Hippocampal formation (tissue), 2 donors: ENCODE measurements at regions not wholly inside any gene's neighbourhood (a gene's known extent, or its start where the extent isn't known, plus 50 kb on each side); places are given as distances from the start of the nearest gene placed in this dataset.
"Not testable (repeated sequence)": the region's sequence is repeated elsewhere in the genome, so short reads cannot be mapped to it uniquely, and the experiment has no call there.

ENCODE experiments used
- DNase-seq, 2 donors: peaks; one replicate each; lab custom pipeline; 2025; lab: John Stamatoyannopoulos, UW

- DNase-seq = no peak
Observed at GRCh38 chr20:57829805-57830514, 120.1 kb upstream of the PMEPA1 start.

- DNase-seq = no peak
Observed at GRCh38 chr20:57829336-57829735, 119.5 kb upstream of the PMEPA1 start.

GRCh38 chr20:57828696-57829095 is 118.9 kb upstream of the PMEPA1 start:
- DNase-seq = no peak

- DNase-seq = no peak
Observed at GRCh38 chr20:57826666-57827287, 117.0 kb upstream of the PMEPA1 start.

- no peak for DNase-seq
Observed at GRCh38 chr20:57824909-57825308, 115.1 kb upstream of the PMEPA1 start.

- no peak for DNase-seq
Observed at GRCh38 chr20:57821935-57822334, 112.1 kb upstream of the PMEPA1 start.

- DNase-seq = no peak
Observed at GRCh38 chr20:57819691-57820380, 110.0 kb upstream of the PMEPA1 start.

GRCh38 chr20:57819291-57819690 is 109.5 kb upstream of the PMEPA1 start:
- DNase-seq = no peak

GRCh38 chr20:57818418-57819181 is 108.8 kb upstream of the PMEPA1 start:
- DNase-seq = no peak

GRCh38 chr20:57815405-57815804 is 105.6 kb upstream of the PMEPA1 start:
- no peak for DNase-seq

- DNase-seq = no peak
Observed at GRCh38 chr20:57814529-57814928, 104.7 kb upstream of the PMEPA1 start.

- DNase-seq = no peak
Observed at GRCh38 chr20:57813509-57814269, 103.9 kb upstream of the PMEPA1 start.

- not testable (repeated sequence) for DNase-seq
Observed at GRCh38 chr20:57812632-57813031, 102.8 kb upstream of the PMEPA1 start.

GRCh38 chr20:57811374-57812020 is 101.7 kb upstream of the PMEPA1 start:
- DNase-seq = peak in 1 of 2 donors; percentile 14

- DNase-seq = no peak
Observed at GRCh38 chr20:57810511-57811373, 100.9 kb upstream of the PMEPA1 start.

- no peak for DNase-seq
Observed at GRCh38 chr20:57809661-57810172, 99.9 kb upstream of the PMEPA1 start.

GRCh38 chr20:57809149-57809548 is 99.3 kb upstream of the PMEPA1 start:
- no peak for DNase-seq

- no peak for DNase-seq
Observed at GRCh38 chr20:57808264-57809070, 98.7 kb upstream of the PMEPA1 start.
